K562 (cell line): ENCODE measurements at regions not wholly inside any gene's neighbourhood (a gene's known extent, or its start where the extent isn't known, plus 50 kb on each side); places are given as distances from the start of the nearest gene placed in this dataset.

Source experiments
- ATAC-seq: fragments of 200-7000 bp; cut with Tn5 transposase; 3 replicates; pipeline ENCODE4 v1.9.1; 2020; ENCODE audit warnings: moderate library complexity
- BruUV-seq: library from RNA; stranded (reverse); fragments of 400-500 nt; replicated peaks from 2 replicates; lab custom pipeline; 2021; lab: Mats Ljungman, UMichigan
- CTCF ChIA-PET: fragments of 300-600 bp; formaldehyde crosslinking; extraction: SDS; loops from one replicate; lab custom pipeline; 2021; ENCODE audit warnings: low intra/inter-chr PET ratio; lab: Yijun Ruan, JAX
- POLR2A ChIA-PET: fragments of 300-600, 350-650 bp; sonication (Branson Sonifier 250); formaldehyde crosslinking; extraction: SDS; loops from one replicate; lab custom pipeline; 2021; ENCODE audit warnings: antibody characterized with exemption, inconsistent platforms; lab: Yijun Ruan, JAX
- DNase-seq, 4 experiments: peaks; one replicate each; pipeline versions ENCODE4 v3.0.0 to v3.0.0-alpha.2; 2011 to 2018; ENCODE audit warnings: low spot score in 3 of 4, mixed read lengths in 3 of 4; ENCODE audit errors: extremely low read depth in 1 of 4
- FAIRE-seq: peaks from 2 replicates; lab custom pipeline; 2011; peaks lifted over from hg19 to GRCh38; lab: Jason Lieb, UNC
- H2AFZ ChIP-seq: 2 replicates; pipeline ENCODE4 v1.6.0; 2011; ENCODE audit warnings: low read depth, low read length, control low read depth, inconsistent platforms
- H3K27ac ChIP-seq: fragments of 200-600 bp; 3 replicates; pipeline ENCODE4 v1.8.0; 2011; ENCODE audit warnings: low read depth, mild to moderate bottlenecking, control low read depth, inconsistent platforms, low read length, moderate library complexity, mixed read lengths; ENCODE audit errors: extremely low read depth
- H3K27me3 ChIP-seq, 2 experiments: fragments of 300-600 bp in 1 of 2; 2 replicates in 1 of 2; 3 replicates in 1 of 2; pipeline versions ENCODE4 v1.6.0 to v1.8.0; 2011; ENCODE audit warnings: inconsistent platforms in 2 of 2, low read length in 2 of 2, mild to moderate bottlenecking in 1 of 2, mixed read lengths in 1 of 2, moderate library complexity in 1 of 2; ENCODE audit not compliant: control insufficient read depth in 2 of 2, insufficient read depth in 2 of 2
- H3K36me3 ChIP-seq: fragments of 300-600 bp; 3 replicates; pipeline ENCODE4 v1.8.0; 2011; ENCODE audit warnings: mild to moderate bottlenecking, low read length, inconsistent platforms; ENCODE audit not compliant: control insufficient read depth, insufficient read depth
- H3K4me1 ChIP-seq, 2 experiments: fragments of 200-600 bp in 1 of 2; replicated peaks in 1 of 2; 2 replicates in 1 of 2; 3 replicates in 1 of 2; pipeline versions ENCODE4 v1.5.1 to v1.8.0; 2011; ENCODE audit warnings: inconsistent platforms in 2 of 2, low read length in 2 of 2, mild to moderate bottlenecking in 1 of 2, mixed read lengths in 1 of 2, moderate library complexity in 1 of 2; ENCODE audit not compliant: control insufficient read depth in 2 of 2, insufficient read depth in 2 of 2
- H3K4me2 ChIP-seq: 2 replicates; pipeline ENCODE4 v1.6.1; 2011; ENCODE audit warnings: low read length, control low read depth, inconsistent platforms, mixed read lengths; ENCODE audit not compliant: insufficient read depth
- H3K4me3 ChIP-seq: fragments of 200-600 bp; sonication (generic), shearing (Covaris generic); 2 replicates; pipeline ENCODE4 v1.5.1; 2016; ENCODE audit warnings: control low read depth, inconsistent platforms
- H3K79me2 ChIP-seq: fragments of 200-600 bp; 3 replicates; pipeline ENCODE4 v1.8.0; 2011; ENCODE audit warnings: low read length, inconsistent platforms; ENCODE audit not compliant: control insufficient read depth, insufficient read depth
- H3K9ac ChIP-seq, 2 experiments: 2 replicates each; pipeline versions ENCODE4 v1.6.0 to v1.6.1; 2011; ENCODE audit warnings: low read depth in 2 of 2, low read length in 2 of 2, control low read depth in 1 of 2, inconsistent platforms in 1 of 2, mild to moderate bottlenecking in 1 of 2, mixed read lengths in 1 of 2; ENCODE audit not compliant: insufficient read depth in 1 of 2
- H3K9me1 ChIP-seq: one replicate; pipeline ENCODE4 v1.6.0; 2011; ENCODE audit warnings: inconsistent platforms, mild to moderate bottlenecking, low read length, moderate library complexity; ENCODE audit not compliant: control insufficient read depth, insufficient read depth
- H3K9me3 ChIP-seq: replicated peaks from 2 replicates; pipeline ENCODE4 v1.5.1; 2011; ENCODE audit warnings: low read depth, low read length, inconsistent platforms; ENCODE audit not compliant: control insufficient read depth, insufficient read depth
- H4K20me1 ChIP-seq: replicated peaks from 2 replicates; pipeline ENCODE4 v1.6.1; 2011; ENCODE audit warnings: low read length, inconsistent platforms, mixed read lengths; ENCODE audit not compliant: control insufficient read depth, insufficient read depth
- ARID2 ChIP-seq: fragments of 450-650 bp; IDR thresholded peaks from 2 replicates; pipeline ENCODE4 v1.6.1; 2017; ENCODE audit warnings: antibody characterized with exemption, mild to moderate bottlenecking
- CCAR2 ChIP-seq: fragments of 200-400 bp; formaldehyde crosslinking; IDR thresholded peaks from 2 replicates; pipeline ENCODE4 v1.6.1; 2017; ENCODE audit warnings: mild to moderate bottlenecking, low read depth, low read length
- PPARD ChIP-seq: fragments of 250-450 bp; sonication (Bioruptor Pico); IDR thresholded peaks from 2 replicates; pipeline ENCODE4 v1.8.0; 2022; ENCODE audit warnings: inconsistent platforms, mild to moderate bottlenecking, moderate library complexity
- PTRF ChIP-seq: fragments of 450-650 bp; IDR thresholded peaks from 2 replicates; pipeline ENCODE4 v1.6.1; 2016; ENCODE audit warnings: mild to moderate bottlenecking, missing genetic modification characterization, missing compliant biosample characterization
- RUNX1 ChIP-seq: sonication (generic); IDR thresholded peaks from 2 replicates; pipeline ENCODE4 v1.6.1; 2016; ENCODE audit warnings: antibody characterized with exemption, low read depth
- ZNF445 ChIP-seq: fragments of 250-450 bp; sonication (Bioruptor Pico); IDR thresholded peaks from 2 replicates; pipeline ENCODE4 v1.4.0; 2020; ENCODE audit warnings: low read depth, mild to moderate bottlenecking, moderate library complexity
- ZSCAN32 ChIP-seq: fragments of 450-650 bp; formaldehyde crosslinking; IDR thresholded peaks from 2 replicates; pipeline ENCODE4 v1.4.0; 2020; ENCODE audit warnings: mild to moderate bottlenecking, moderate library complexity
- WGBS: fragments of 100-300 bp; shearing (Covaris generic); methylation state at CpG from one replicate; pipeline ENCODE4 v1.1.6; 2016; ENCODE audit warnings: low coverage, mixed read lengths; ENCODE audit not compliant: insufficient coverage; ENCODE audit errors: missing lambda C conversion rate; 5-methylcytosine and 5-hydroxymethylcytosine counted together
- in situ Hi-C: fragments of 300-500 bp; cut with MboI; formaldehyde crosslinking; loops from 4 replicates; pipeline ENCODE4 v1.15.0; 2018; ENCODE audit warnings: inconsistent platforms, mixed read lengths
- intact Hi-C: fragments of 100-400 bp; cut with micrococcal nuclease; formaldehyde crosslinking; loops from 2 replicates; pipeline ENCODE4 v1.14.2; 2022
- TF ChIP-seq, protein P1 (sequence below): fragments of 250-450 bp; sonication (Bioruptor Pico); IDR thresholded peaks from 2 replicates; pipeline ENCODE4 v1.8.0; 2022; ENCODE audit warnings: moderate library complexity, mild to moderate bottlenecking, inconsistent platforms
- TF ChIP-seq, protein P2 (sequence below): fragments of 200-800 bp; sonication (Bioruptor generic); IDR thresholded peaks from 2 replicates; pipeline ENCODE4 v1.6.1; 2017; ENCODE audit warnings: missing genetic modification characterization, missing compliant biosample characterization

DNA sequence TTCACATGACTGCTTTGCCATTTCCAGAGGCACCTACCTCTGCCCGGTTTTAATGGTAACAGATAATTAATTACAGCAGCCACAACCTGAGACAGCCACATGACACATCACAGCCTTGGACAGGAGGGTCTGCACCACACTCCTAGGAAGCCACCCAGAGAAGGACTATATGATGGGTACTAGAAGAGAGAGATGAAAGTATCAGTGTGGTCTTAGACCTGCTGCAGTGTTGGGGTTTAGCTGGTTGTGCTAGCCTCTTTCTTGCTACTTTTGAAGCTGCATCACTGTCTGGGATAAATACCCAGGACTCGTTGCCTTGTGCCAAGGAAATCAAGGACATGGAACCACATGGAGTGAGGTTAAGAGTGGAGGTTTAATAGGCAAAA lies 266.4 kb downstream of the ICE1 start:
- no TSS peak for BruUV-seq
- Histone ChIP-seq H3K79me2 (no peaks in the 10 kb centered on the region), H3K9me1 (no peaks in the 10 kb centered on the region), H3K27ac (no peak overlapping the region), H3K4me1 (no peaks in the 10 kb centered on the region), H3K27me3 (peaks cover 3 to 11% of the 10 kb centered on the region in 2 experiments; a peak in 2 of 5 replicates), H4K20me1 (no peaks in the 10 kb centered on the region)
- FAIRE-seq, result no peak
- ChIA-PET POLR2A (interaction anchor here (0.6 to 1.3 kb wide), 2 partner anchors 10 to 23 kb away, joined by 3 to 5 read pairs; no protein-coding TSS in a partner anchor), CTCF (no interaction called here)
- ATAC-seq, result no peak
- in situ Hi-C loops, result no loop called here
- WGBS, result 5% methylated on average over 2 of the region's 2 CpGs
- intact Hi-C loops, result no loop called here
- TF ChIP-seq CCAR2 (no peak), ZNF445 (no peak), PTRF (tag) (no peak), ARID2 (no peak), PPARD (no peak), RUNX1 (no peak), ZSCAN32 (no peak)
- TF ChIP-seq, protein P1, sequence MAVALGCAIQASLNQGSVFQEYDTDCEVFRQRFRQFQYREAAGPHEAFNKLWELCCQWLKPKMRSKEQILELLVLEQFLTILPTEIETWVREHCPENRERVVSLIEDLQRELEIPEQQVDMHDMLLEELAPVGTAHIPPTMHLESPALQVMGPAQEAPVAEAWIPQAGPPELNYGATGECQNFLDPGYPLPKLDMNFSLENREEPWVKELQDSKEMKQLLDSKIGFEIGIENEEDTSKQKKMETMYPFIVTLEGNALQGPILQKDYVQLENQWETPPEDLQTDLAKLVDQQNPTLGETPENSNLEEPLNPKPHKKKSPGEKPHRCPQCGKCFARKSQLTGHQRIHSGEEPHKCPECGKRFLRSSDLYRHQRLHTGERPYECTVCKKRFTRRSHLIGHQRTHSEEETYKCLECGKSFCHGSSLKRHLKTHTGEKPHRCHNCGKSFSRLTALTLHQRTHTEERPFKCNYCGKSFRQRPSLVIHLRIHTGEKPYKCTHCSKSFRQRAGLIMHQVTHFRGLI (CRISPR knock-in tag), result no peak
- TF ChIP-seq, protein P2, sequence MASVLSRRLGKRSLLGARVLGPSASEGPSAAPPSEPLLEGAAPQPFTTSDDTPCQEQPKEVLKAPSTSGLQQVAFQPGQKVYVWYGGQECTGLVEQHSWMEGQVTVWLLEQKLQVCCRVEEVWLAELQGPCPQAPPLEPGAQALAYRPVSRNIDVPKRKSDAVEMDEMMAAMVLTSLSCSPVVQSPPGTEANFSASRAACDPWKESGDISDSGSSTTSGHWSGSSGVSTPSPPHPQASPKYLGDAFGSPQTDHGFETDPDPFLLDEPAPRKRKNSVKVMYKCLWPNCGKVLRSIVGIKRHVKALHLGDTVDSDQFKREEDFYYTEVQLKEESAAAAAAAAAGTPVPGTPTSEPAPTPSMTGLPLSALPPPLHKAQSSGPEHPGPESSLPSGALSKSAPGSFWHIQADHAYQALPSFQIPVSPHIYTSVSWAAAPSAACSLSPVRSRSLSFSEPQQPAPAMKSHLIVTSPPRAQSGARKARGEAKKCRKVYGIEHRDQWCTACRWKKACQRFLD (CRISPR knock-in tag), result no peak
- TF ChIP-seq, all 486 proteins: peak for 0
- H3K36me3 ChIP-seq, result no peaks in the 10 kb centered on the region
- no peak overlapping the region for H3K4me3 ChIP-seq
- DNase-seq, result no peak
- H2AFZ ChIP-seq, result no peak overlapping the region
- no peaks in the 10 kb centered on the region for H3K9me3 ChIP-seq
- H3K9ac ChIP-seq, result no peak overlapping the region
- H3K4me2 ChIP-seq, result no peak overlapping the region
